Upper lobe of right lung (tissue), 1 donor: ENCODE measurements at regions not wholly inside any gene's neighbourhood (a gene's known extent, or its start where the extent isn't known, plus 50 kb on each side); places are given as distances from the start of the nearest gene placed in this dataset.

Source experiments
- ATAC-seq: fragments of 200-7000 bp; cut with Tn5 transposase; one replicate; pipeline ENCODE4 v1.9.1; 2020; ENCODE audit warnings: mild to moderate bottlenecking, moderate library complexity
- DNase-seq: peaks from one replicate; pipeline ENCODE4 v3.0.0-alpha.2; 2020
- H3K27ac ChIP-seq: fragments of 200-600 bp; one replicate; pipeline ENCODE4 v1.8.0; 2022
- H3K27me3 ChIP-seq: fragments of 200-600 bp; one replicate; pipeline ENCODE4 v1.8.0; 2022; ENCODE audit warnings: mild to moderate bottlenecking
- H3K36me3 ChIP-seq: fragments of 200-600 bp; one replicate; pipeline ENCODE4 v1.8.0; 2022
- H3K4me1 ChIP-seq: fragments of 200-600 bp; one replicate; pipeline ENCODE4 v1.8.0; 2022
- H3K4me3 ChIP-seq: fragments of 200-600 bp; one replicate; pipeline ENCODE4 v1.8.0; 2022; ENCODE audit warnings: mild to moderate bottlenecking
- H3K9me3 ChIP-seq: fragments of 200-600 bp; one replicate; pipeline ENCODE4 v1.8.0; 2022
- intact Hi-C: fragments of 100-400 bp; cut with DNase I; formaldehyde crosslinking; loops from one replicate; pipeline ENCODE4 v1.11.0; 2022
- TF ChIP-seq, protein P1 (sequence below): fragments of 200-600 bp; IDR thresholded peaks from one replicate; pipeline ENCODE4 v1.8.0; 2022; ENCODE audit warnings: antibody characterized with exemption
- donor health status: DM: no; HTN: yes; CAD: no; lungs with severe emphysema.

DNA sequence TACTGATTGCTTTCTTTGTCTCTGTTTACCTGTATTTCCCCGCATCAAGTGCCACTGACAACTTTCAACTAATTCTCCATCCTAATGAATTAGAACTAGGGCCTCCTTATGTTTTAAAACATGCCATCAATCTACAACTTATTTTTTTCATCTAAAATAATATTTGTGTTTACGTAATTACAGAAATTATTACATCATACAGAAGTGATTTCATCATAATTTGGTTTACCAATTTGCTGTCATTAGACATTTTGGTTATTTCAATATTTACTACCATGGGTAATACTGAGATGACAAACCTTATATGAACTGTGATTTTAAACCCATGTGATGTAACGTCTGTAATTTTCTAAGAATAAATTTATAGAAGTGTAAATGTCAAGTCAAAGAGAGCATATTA, 468.0 kb upstream of the IL12A start:
- ATAC-seq (no peak), DNase-seq (no peak)
- intact Hi-C loops, result no loop called here
- Histone ChIP-seq H3K27ac (no peak overlapping the region), H3K4me1 (no peaks in the 10 kb centered on the region), H3K4me3 (no peak overlapping the region), H3K9me3 (no peaks in the 10 kb centered on the region), H3K27me3 (no peaks in the 10 kb centered on the region), H3K36me3 (no peaks in the 10 kb centered on the region)
- TF ChIP-seq, protein P1, sequence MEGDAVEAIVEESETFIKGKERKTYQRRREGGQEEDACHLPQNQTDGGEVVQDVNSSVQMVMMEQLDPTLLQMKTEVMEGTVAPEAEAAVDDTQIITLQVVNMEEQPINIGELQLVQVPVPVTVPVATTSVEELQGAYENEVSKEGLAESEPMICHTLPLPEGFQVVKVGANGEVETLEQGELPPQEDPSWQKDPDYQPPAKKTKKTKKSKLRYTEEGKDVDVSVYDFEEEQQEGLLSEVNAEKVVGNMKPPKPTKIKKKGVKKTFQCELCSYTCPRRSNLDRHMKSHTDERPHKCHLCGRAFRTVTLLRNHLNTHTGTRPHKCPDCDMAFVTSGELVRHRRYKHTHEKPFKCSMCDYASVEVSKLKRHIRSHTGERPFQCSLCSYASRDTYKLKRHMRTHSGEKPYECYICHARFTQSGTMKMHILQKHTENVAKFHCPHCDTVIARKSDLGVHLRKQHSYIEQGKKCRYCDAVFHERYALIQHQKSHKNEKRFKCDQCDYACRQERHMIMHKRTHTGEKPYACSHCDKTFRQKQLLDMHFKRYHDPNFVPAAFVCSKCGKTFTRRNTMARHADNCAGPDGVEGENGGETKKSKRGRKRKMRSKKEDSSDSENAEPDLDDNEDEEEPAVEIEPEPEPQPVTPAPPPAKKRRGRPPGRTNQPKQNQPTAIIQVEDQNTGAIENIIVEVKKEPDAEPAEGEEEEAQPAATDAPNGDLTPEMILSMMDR, result no peak

DNA sequence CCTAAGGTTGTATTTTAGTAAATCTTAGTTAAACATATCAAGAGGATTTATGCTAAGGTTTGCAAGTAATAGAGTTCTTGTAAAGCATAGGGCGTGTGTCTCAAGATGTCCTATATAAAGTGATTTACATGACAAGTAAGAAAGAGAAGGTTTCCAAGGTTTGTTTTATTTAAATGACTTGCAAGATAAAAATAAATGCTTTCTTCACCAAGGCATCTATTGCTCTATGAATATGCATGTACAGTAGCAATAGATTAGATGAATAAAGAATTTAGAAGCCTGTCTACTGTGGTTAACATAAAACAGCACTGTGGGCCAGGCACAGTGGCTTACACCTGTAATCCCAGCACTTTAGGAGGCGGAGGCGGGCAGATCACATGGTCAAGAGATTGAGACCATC, 466.4 kb upstream of the IL12A start:
- intact Hi-C loops, result no loop called here
- no peaks in the 10 kb centered on the region for H3K4me1 ChIP-seq
- H3K4me3 ChIP-seq, result no peak overlapping the region
- no peaks in the 10 kb centered on the region for H3K36me3 ChIP-seq
- no peaks in the 10 kb centered on the region for H3K9me3 ChIP-seq
- ATAC-seq (no peak), DNase-seq (no peak)
- H3K27me3 ChIP-seq, result no peaks in the 10 kb centered on the region
- no peak overlapping the region for H3K27ac ChIP-seq
- TF ChIP-seq, protein P1, result no peak

GRCh38 chr3:159528251-159528895, 460.3 kb upstream of the IL12A start:
- no peaks in the 10 kb centered on the region for H3K36me3 ChIP-seq
- no peak overlapping the region for H3K4me3 ChIP-seq
- H3K27ac ChIP-seq, result no peak overlapping the region
- TF ChIP-seq, protein P1, result no peak
- ATAC-seq, result no peak
- no peaks in the 10 kb centered on the region for H3K4me1 ChIP-seq
- intact Hi-C loops, result no loop called here
- DNase-seq, result no peak
- no peaks in the 10 kb centered on the region for H3K27me3 ChIP-seq
- H3K9me3 ChIP-seq, result no peaks in the 10 kb centered on the region

DNA sequence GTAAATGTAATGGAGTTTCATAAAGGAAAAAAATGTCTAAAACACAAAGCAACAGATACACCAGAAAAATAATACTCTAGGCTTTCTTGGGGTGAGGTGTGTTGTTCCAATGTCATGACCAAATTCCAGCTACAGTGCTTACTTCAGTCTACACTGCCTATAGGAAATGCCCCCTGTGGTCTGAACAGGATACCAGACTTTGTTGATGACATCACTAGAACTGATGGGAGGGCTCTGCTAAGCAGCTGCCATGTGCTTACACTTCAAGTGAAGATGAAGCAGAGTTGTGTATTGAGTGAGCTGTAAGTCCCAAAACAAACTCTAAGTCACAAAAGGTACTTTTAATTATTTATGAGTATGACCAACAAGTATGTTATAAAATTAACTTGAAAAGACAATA, 456.1 kb upstream of the IL12A start:
- no peaks in the 10 kb centered on the region for H3K4me1 ChIP-seq
- H3K36me3 ChIP-seq, result no peaks in the 10 kb centered on the region
- H3K9me3 ChIP-seq, result no peaks in the 10 kb centered on the region
- no peaks in the 10 kb centered on the region for H3K27me3 ChIP-seq
- intact Hi-C loops, result no loop called here
- ATAC-seq (no peak), DNase-seq (no peak)
- TF ChIP-seq, protein P1, result no peak
- H3K4me3 ChIP-seq, result no peak overlapping the region
- no peak overlapping the region for H3K27ac ChIP-seq

DNA sequence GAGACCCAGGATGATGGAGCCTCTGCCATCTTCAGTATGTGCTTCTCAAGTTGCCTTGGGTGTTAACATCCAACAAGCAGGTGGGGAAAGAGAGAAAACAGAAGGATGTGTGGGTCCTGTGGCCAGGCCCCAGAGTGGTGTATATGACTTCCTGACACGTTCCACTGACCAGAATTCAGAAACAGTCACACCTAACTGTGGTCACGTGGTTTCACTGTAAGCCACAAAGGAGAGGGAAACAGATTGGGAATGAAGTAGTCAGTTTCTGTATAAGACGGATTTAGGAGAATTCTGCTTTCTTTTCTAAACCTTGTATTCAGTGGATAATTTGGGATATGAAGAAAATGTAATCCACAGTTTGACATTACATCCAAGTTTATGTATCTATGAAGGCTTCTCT, 454.1 kb upstream of the IL12A start:
- Histone ChIP-seq H3K4me3 (no peak overlapping the region), H3K27me3 (no peaks in the 10 kb centered on the region), H3K9me3 (no peaks in the 10 kb centered on the region), H3K36me3 (no peaks in the 10 kb centered on the region), H3K27ac (no peak overlapping the region), H3K4me1 (no peaks in the 10 kb centered on the region)
- no peak for DNase-seq
- intact Hi-C loops, result no loop called here
- TF ChIP-seq, protein P1, result no peak
- ATAC-seq, result no peak

- H3K36me3 ChIP-seq, result no peaks in the 10 kb centered on the region
- no peaks in the 10 kb centered on the region for H3K27me3 ChIP-seq
- no peak overlapping the region for H3K27ac ChIP-seq
- H3K4me1 ChIP-seq, result no peaks in the 10 kb centered on the region
- intact Hi-C loops, result no loop called here
- no peak overlapping the region for H3K4me3 ChIP-seq
- DNase-seq, result no peak
- no peaks in the 10 kb centered on the region for H3K9me3 ChIP-seq
- no peak for ATAC-seq
- TF ChIP-seq, protein P1, result no peak
Observed at GRCh38 chr3:159536876-159537275, 451.8 kb upstream of the IL12A start.
